ENCODE measurements at regions not wholly inside any gene's neighbourhood (a gene's known extent, or its start where the extent isn't known, plus 50 kb on each side); places are given as distances from the start of the nearest gene placed in this dataset.

DNA sequence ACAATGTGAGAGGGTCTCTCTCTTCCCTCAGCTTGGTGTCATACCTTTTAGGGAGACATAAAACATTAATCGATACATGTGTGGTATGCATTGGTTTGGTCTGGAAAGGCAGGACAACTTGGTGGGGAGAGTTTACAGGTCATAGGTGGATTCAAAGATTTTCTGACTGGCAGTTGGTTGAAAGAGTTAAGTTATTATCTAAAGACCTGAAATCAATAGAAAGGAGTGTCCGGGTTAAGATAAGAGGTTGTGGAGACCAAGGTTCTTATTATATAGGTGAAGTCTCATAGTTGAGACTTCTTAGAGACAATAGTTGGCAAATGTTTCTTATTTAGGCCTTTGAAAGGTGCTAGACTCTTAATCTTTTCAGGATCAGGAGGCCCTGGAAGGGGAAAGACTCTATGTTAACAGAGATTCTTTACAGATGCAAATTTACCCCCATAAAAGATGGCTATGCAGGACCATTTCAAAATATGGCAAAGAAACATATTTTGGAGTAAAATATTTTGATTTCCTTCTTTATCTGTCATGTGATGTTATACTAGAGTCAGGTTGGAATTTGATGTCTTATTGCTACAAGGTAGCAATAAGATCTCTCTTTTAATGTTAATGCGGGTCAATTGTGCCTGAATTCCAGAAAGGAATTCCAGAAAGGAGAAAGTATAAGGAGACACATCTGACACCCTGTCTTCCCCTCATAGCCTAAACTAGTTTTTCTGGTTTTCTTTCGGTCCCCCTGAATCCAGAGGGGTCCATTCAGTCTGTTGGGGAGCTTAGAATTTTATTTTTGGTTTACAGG, 59.2 kb upstream of the RCBTB2 start:
- Histone ChIP-seq H3K79me2 (replicated peaks; ENCODE audit: insufficient read depth, low read length) (no peaks in the 10 kb centered on the region), H3K4me2 (ENCODE audit: low read length) (no peak overlapping the region), H3F3A (ENCODE audit: insufficient read depth, low read length, poor library complexity, severe bottlenecking) (no peaks in the 10 kb centered on the region), H3K27me3 (ENCODE audit: insufficient read depth, low read depth, low read length) (no peaks in the 10 kb centered on the region), H3K27ac (ENCODE audit: low read length) (no peak overlapping the region), H4K20me1 (ENCODE audit: insufficient read depth) (no peaks in the 10 kb centered on the region), H2AFZ (ENCODE audit: low read depth, low read length) (no peak overlapping the region), H3K36me3 (ENCODE audit: insufficient read depth, low read length) (no peaks in the 10 kb centered on the region), H3K4me3 (ENCODE audit: low read length) (no peak overlapping the region), H3K9ac (ENCODE audit: low read length) (no peak overlapping the region), H3K9me3 (ENCODE audit: low read length) (peaks cover 3% of the 10 kb centered on the region), H3K9me2 (ENCODE audit: insufficient read depth, low read length) (no peaks in the 10 kb centered on the region)
- TF ChIP-seq, protein P1, sequence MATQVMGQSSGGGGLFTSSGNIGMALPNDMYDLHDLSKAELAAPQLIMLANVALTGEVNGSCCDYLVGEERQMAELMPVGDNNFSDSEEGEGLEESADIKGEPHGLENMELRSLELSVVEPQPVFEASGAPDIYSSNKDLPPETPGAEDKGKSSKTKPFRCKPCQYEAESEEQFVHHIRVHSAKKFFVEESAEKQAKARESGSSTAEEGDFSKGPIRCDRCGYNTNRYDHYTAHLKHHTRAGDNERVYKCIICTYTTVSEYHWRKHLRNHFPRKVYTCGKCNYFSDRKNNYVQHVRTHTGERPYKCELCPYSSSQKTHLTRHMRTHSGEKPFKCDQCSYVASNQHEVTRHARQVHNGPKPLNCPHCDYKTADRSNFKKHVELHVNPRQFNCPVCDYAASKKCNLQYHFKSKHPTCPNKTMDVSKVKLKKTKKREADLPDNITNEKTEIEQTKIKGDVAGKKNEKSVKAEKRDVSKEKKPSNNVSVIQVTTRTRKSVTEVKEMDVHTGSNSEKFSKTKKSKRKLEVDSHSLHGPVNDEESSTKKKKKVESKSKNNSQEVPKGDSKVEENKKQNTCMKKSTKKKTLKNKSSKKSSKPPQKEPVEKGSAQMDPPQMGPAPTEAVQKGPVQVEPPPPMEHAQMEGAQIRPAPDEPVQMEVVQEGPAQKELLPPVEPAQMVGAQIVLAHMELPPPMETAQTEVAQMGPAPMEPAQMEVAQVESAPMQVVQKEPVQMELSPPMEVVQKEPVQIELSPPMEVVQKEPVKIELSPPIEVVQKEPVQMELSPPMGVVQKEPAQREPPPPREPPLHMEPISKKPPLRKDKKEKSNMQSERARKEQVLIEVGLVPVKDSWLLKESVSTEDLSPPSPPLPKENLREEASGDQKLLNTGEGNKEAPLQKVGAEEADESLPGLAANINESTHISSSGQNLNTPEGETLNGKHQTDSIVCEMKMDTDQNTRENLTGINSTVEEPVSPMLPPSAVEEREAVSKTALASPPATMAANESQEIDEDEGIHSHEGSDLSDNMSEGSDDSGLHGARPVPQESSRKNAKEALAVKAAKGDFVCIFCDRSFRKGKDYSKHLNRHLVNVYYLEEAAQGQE (IDR thresholded peaks at IDR 0.05; ENCODE audit: borderline replicate concordance): no peak
- TF ChIP-seq, protein P2, sequence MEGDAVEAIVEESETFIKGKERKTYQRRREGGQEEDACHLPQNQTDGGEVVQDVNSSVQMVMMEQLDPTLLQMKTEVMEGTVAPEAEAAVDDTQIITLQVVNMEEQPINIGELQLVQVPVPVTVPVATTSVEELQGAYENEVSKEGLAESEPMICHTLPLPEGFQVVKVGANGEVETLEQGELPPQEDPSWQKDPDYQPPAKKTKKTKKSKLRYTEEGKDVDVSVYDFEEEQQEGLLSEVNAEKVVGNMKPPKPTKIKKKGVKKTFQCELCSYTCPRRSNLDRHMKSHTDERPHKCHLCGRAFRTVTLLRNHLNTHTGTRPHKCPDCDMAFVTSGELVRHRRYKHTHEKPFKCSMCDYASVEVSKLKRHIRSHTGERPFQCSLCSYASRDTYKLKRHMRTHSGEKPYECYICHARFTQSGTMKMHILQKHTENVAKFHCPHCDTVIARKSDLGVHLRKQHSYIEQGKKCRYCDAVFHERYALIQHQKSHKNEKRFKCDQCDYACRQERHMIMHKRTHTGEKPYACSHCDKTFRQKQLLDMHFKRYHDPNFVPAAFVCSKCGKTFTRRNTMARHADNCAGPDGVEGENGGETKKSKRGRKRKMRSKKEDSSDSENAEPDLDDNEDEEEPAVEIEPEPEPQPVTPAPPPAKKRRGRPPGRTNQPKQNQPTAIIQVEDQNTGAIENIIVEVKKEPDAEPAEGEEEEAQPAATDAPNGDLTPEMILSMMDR (IDR thresholded peaks at IDR 0.05; ENCODE audit: poor library complexity, severe bottlenecking): no peak
- TF ChIP-seq EZH2 (IDR thresholded peaks at IDR 0.05; ENCODE audit: borderline replicate concordance, insufficient read depth, low read length, poor library complexity, severe bottlenecking) (no peak), SMC3 (conservative IDR thresholded peaks at IDR 0.05; ENCODE audit: poor library complexity) (no peak), TAF1 (IDR thresholded peaks at IDR 0.05; ENCODE audit: low read depth) (no peak), POLR2AphosphoS5 (IDR thresholded peaks at IDR 0.05) (no peak), MXI1 (conservative IDR thresholded peaks at IDR 0.05; ENCODE audit: poor library complexity, severe bottlenecking) (no peak), RAD21 (conservative IDR thresholded peaks at IDR 0.05) (no peak), EP300 (conservative IDR thresholded peaks at IDR 0.05; ENCODE audit: poor library complexity, severe bottlenecking) (no peak)

DNA sequence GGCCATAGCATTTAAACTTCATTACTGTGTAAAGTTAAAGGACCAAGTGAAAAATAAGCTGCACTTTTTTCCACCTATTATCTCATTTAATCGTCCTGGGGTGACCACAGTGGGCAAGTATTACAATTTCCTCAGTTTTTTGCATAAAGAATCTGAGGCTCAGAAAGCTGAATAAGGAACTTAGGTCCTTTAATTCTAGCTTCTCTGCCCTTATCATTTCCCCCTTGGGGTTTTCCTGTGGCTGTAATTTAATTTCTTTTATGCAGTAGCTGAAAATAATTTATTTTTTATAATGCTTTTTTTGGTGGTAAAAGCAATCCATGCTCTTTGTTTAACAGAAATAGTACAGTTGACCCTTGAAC, 59.8 kb upstream of the RCBTB2 start:
- no peaks in the 10 kb centered on the region for H4K20me1 ChIP-seq (ENCODE audit: insufficient read depth)
- H3K4me3 ChIP-seq (ENCODE audit: low read length): no peak overlapping the region
- H3K36me3 ChIP-seq (ENCODE audit: insufficient read depth, low read length): no peaks in the 10 kb centered on the region

More for the DNA sequence above, 59.8 kb upstream of the RCBTB2 start:
- Histone ChIP-seq H3K9ac (ENCODE audit: low read length) (no peak overlapping the region), H2AFZ (ENCODE audit: low read depth, low read length) (no peak overlapping the region), H3K27ac (ENCODE audit: low read length) (no peak overlapping the region), H3F3A (ENCODE audit: insufficient read depth, low read length, poor library complexity, severe bottlenecking) (no peaks in the 10 kb centered on the region), H3K27me3 (ENCODE audit: insufficient read depth, low read depth, low read length) (no peaks in the 10 kb centered on the region), H3K9me2 (ENCODE audit: insufficient read depth, low read length) (no peaks in the 10 kb centered on the region), H3K79me2 (replicated peaks; ENCODE audit: insufficient read depth, low read length) (no peaks in the 10 kb centered on the region), H3K4me2 (ENCODE audit: low read length) (no peak overlapping the region), H3K9me3 (ENCODE audit: low read length) (peaks cover 3% of the 10 kb centered on the region)
- TF ChIP-seq POLR2AphosphoS5 (IDR thresholded peaks at IDR 0.05) (no peak), SMC3 (conservative IDR thresholded peaks at IDR 0.05; ENCODE audit: poor library complexity) (no peak), MXI1 (conservative IDR thresholded peaks at IDR 0.05; ENCODE audit: poor library complexity, severe bottlenecking) (no peak), EZH2 (IDR thresholded peaks at IDR 0.05; ENCODE audit: borderline replicate concordance, insufficient read depth, low read length, poor library complexity, severe bottlenecking) (no peak), RAD21 (conservative IDR thresholded peaks at IDR 0.05) (no peak), EP300 (conservative IDR thresholded peaks at IDR 0.05; ENCODE audit: poor library complexity, severe bottlenecking) (no peak), TAF1 (IDR thresholded peaks at IDR 0.05; ENCODE audit: low read depth) (no peak)
- TF ChIP-seq, protein P2 (IDR thresholded peaks at IDR 0.05; ENCODE audit: poor library complexity, severe bottlenecking): no peak
- TF ChIP-seq, protein P1 (IDR thresholded peaks at IDR 0.05; ENCODE audit: borderline replicate concordance): no peak
